Activated naive CD8-positive, alpha-beta T cell treated with anti-CD3 and anti-CD28 coated beads, Interleukin-2, amount 10 ng/mL, durations not matched to agents 7 days and 5 days (primary cell): ENCODE measurements at regions not wholly inside any gene's neighbourhood (a gene's known extent, or its start where the extent isn't known, plus 50 kb on each side); places are given as distances from the start of the nearest gene placed in this dataset.

Source experiments
- ATAC-seq: fragments of 150-1000 bp; cut with Tn5 transposase; one replicate; pipeline ENCODE4 v1.10.0; 2021; ENCODE audit warnings: low read depth, moderate library complexity
- POLR2A ChIA-PET: fragments of 350-600 bp; sonication (Branson Sonifier 250); formaldehyde crosslinking; loops from one replicate; lab custom pipeline; 2021; ENCODE audit warnings: antibody characterized with exemption; lab: Charles Lee
- DNase-seq: peaks from one replicate; pipeline ENCODE4 v3.0.0; 2021
- H3K27ac Mint-ChIP-seq: one replicate; pipeline ENCODE4 v1.8.0; 2022; ENCODE audit warnings: mild to moderate bottlenecking, mixed read lengths
- H3K27me3 Mint-ChIP-seq: one replicate; pipeline ENCODE4 v1.8.0; 2022; ENCODE audit warnings: mild to moderate bottlenecking, moderate library complexity, mixed read lengths
- H3K36me3 Mint-ChIP-seq: one replicate; pipeline ENCODE4 v1.8.0; 2021; ENCODE audit warnings: mild to moderate bottlenecking, mixed read lengths
- H3K4me1 Mint-ChIP-seq: one replicate; pipeline ENCODE4 v1.8.0; 2021; ENCODE audit warnings: mixed read lengths
- H3K4me3 Mint-ChIP-seq: one replicate; pipeline ENCODE4 v1.8.0; 2022; ENCODE audit warnings: mild to moderate bottlenecking, moderate library complexity, mixed read lengths
- H3K9me3 Mint-ChIP-seq: one replicate; pipeline ENCODE4 v1.8.0; 2021; ENCODE audit warnings: mixed read lengths

DNA sequence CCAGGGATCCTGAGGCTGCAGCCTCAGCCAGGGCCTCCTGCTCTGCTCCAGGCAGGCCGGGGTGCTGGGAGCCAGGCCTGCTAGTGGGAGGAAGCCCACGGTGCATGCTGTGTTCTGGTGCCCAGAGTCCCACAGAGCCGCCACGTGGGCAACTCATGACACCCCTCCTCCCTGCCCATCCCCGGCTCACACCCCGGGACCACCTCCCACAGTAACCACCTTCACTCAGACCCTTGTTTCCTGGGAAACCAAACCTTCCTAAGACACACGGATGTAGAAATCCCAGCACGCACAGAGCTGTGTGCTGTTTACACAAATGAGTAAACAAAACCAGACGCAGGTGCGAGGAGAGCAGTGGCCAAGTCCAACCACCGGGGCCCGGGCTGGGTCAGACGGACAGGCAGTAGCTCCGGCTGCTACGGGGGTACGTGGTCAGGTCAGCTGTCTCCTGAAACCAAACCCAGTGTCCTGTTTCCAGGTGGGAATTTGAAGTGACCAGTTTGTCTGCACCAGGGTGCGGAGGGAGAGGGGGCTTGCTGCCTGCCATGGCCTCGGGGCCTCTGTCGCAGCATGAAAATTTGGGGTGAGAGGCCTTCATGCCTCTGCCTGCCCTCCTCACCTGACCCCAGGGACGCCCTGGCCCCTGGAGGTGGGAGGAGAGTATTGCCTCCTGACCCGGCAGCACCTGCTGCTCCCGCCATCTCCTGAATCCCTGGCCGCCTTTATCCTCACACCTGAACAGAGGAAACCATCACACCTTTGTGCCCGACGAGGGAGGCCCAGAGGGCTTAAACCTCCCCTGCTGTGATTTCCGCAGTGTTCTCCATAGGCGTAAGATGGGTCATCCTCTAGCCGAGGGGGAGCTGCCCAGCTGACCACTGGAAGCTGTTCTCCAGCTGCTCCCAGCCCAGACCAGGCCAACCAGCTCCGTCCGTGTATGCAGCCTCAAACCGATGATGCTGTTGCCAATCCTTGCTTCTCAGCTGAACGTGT lies 52.0 kb upstream of the SMOC2 start:
- Mint-ChIP-seq H3K9me3 (no peaks in the 10 kb centered on the region), H3K4me3 (no peak overlapping the region), H3K36me3 (no peaks in the 10 kb centered on the region), H3K27ac (no peak overlapping the region), H3K4me1 (no peaks in the 10 kb centered on the region), H3K27me3 (no peaks in the 10 kb centered on the region)
- ATAC-seq, result no peak
- POLR2A ChIA-PET, result no interaction called here
- no peak for DNase-seq

- POLR2A ChIA-PET, result no interaction called here
- Mint-ChIP-seq H3K27ac (no peak overlapping the region), H3K4me1 (no peaks in the 10 kb centered on the region), H3K36me3 (no peaks in the 10 kb centered on the region), H3K9me3 (no peaks in the 10 kb centered on the region), H3K4me3 (no peak overlapping the region), H3K27me3 (no peaks in the 10 kb centered on the region)
- DNase-seq (no peak), ATAC-seq (no peak)
Observed at GRCh38 chr6:168390749-168391420, 50.1 kb upstream of the SMOC2 start.
